ENCODE measurements at regions not wholly inside any gene's neighbourhood (a gene's known extent, or its start where the extent isn't known, plus 50 kb on each side); places are given as distances from the start of the nearest gene placed in this dataset.

DNA sequence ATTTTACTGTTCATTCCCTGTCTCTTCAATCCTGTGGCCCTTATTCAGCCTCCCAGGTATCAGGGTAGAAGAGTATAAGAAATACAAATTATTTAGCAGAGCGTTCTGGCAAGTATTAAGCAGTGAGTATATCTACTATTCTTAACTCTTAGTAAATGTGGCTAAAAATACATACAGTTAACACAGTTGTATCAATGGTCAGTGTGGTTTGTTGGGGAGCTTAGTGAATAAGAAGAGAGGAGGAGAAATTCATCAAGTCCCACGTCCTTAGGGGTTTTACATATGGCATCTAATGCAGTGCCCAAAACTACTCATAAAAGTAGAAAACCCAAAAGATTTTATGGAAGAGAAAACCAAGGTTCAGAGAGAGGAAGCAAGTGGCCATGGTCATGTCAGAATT lies 691.0 kb upstream of the SGCG start:
- no peak for DNase-seq

DNA sequence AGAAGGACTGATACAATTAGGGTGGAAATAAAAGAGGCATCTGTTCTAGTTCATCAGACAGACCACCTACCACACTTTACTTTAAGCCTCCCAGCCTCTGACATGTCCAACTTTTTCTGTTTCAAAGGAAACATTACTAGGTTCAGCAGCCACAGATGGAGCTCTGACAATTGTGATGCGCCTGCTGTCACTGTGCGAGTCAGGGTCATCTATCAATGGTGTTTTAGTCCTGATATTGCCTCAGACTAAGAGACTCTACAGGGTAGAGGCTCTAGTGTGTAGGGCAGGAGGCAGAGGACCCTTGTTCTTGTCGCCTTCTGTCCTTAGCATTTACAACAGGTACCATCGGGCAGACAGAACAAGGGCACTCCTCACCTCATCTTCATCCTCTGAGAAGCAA lies 685.0 kb upstream of the SGCG start:
- no peak for DNase-seq

DNA sequence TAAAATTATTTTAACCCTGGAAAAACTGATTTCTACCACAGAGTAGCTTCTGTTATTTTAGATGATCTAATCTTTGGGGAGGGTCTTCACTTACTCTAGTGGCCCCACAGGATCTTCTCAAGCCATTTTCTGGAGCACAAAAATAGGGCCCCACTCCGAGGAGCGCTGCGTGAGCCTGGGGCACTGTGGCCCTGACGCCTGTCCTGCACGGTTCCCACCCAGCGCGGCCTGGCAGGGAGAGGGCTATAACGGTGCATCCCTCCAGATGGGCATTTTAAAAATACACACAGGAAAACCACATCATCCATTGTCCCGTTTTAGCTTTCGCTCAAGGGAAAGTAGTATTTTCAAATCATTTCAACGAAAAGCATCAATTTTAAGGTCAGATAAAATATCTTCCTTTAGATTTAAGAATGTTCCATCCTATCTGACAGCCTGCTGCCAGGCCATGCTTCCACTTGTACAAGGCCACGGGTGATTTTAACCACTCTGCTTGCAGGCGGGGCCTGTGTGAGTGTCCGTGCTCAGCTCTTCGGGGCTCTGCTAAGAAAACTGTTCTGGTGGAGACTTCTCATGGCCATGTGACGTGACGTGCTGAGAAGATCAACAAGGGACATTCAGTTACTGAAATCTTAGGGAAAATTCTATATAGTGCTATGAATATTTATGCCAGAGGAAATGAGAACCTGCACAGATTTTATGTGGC lies 683.8 kb upstream of the SGCG start:
- DNase-seq, result no peak

DNA sequence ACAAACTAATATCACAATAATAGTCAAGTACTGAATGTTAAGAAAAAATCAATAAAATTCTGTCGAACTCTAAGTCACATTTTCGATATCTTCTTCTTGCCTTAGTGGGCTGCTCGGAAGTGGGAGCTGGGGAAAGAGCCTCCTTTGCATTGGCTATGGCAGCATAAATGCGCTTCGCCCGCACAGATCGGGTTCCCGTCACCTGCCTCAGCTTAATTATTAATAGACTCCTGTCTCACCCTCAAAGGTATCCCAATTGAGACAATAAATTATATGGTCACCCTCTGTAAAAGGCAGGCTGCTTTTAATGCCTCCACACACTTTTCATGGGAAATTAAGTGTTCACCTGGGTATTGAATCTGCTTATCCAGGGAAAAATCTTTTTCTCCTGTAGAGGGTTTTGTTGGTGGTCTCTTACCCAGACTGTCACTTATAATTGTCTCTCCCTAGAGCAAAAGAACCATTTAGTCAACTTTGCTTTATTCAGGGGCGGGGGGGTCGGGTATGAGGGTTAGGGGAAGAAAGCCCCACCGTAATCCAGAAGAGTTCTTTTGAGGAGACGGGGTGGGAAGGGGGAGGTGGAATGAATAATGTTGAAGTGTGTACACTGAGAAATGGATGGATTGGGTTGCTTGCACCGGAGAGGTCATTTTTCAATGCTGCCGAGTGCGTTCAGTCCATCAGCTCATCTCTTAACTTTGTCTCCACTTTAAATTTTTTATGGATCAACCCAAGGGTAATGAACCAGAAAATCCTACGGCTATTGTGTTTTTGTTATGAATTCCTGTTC lies 682.6 kb upstream of the SGCG start:
- DNase-seq, result no peak

DNA sequence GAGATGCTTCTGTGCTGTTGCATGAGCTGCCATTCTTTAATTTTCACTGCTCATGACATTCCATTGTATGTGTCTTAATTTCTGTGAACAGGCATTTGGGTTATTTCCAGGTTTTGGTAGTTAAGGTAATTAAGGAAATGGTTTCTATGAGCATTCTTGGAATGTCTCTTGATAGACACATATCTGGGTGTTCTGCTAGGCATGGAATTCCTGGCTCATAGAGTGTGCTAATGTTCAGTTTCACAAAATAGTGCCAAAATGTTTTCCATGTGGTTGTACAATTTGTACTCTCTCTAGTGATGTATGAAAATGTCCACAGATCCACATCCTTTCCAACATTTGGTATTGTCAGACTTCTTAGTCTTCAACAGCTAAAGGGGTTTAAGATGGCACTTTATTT lies 680.9 kb upstream of the SGCG start:
- DNase-seq, result no peak

DNA sequence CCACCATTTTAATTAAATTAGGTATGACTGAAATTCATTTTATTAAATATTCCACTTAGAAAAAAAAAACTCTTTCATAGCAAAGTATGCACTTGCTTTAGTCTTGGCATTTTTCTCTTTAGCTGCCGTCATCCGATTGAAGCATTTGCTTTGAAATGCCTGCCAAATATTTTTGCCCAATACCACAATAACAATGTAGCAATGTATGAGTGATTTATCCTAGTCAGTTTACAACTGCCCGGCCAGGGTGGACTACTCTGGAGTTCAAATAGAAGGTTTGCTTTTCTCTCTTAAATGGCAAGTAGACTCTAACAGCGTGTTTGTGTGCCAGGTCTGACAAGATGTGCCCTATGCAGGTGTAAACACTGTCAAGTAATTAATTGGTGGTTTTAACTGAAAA lies 675.3 kb upstream of the SGCG start:
- DNase-seq, result peak in 1 of 56 donors; percentile 6

DNA sequence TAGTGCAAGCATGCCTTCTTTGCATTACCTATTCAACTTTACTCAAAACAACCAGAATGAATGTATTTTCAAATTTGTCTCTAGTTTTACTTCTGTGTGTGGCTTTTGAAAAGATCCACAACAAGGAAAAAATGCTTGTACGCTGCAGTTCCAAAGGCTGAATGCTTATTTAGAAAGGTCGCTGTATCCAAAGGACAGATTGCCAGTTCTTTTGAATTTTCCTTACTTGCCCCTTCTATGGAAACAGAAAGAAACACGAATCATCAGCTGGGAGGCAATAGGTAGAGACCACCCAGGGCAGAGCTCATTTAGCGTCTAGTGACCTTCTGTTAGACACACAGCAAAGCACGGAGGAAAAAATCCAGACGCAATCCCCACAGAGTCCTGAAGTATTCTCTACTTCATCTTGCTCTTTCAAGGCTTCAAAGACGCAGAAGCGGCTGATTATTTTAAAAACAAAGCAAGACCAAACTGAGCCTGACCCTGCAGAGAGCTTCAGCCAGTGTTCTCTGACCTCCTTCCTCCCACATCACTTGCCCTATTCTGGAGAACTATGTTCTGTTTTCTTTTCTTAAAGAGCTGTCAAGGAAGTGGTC lies 674.6 kb upstream of the SGCG start:
- DNase-seq, result no peak

DNA sequence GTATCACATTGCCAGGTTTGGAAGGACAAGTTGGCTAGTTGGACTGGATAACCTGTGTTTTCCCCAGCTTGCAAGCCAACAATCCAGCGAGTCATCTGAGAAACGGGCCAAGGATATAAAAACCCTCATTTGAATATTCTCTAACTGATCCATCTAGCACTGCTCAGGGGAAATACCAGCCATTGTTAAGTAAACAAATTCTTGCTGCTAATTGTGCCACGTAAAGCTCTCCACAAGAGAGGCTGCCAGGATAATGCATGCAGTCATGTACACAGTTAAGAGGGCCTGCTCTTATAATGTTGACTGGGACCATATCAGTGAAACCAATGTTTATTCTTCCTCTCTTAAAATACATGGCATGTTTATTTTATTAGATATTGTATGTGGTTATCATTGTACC lies 663.2 kb upstream of the SGCG start:
- DNase-seq, result no peak

DNA sequence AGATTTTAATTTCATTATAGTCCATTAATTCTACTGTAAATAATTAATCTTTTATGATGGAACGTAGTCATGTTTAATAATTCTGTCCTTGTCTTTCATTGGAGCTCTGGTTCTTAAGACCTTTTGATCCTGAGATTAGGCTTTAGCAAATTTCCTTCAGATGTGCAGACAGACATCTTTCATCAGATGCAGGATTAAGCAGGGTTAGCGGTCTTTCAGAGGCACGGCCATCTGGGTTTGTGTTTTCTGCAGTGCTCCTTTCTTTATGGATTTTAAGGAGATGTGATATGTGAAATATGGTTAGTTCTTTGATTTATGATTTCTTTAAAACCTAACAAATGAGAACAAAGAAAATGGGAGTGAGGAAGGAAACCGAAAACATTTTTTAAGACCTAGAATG lies 643.9 kb upstream of the SGCG start:
- no peak for DNase-seq

DNA sequence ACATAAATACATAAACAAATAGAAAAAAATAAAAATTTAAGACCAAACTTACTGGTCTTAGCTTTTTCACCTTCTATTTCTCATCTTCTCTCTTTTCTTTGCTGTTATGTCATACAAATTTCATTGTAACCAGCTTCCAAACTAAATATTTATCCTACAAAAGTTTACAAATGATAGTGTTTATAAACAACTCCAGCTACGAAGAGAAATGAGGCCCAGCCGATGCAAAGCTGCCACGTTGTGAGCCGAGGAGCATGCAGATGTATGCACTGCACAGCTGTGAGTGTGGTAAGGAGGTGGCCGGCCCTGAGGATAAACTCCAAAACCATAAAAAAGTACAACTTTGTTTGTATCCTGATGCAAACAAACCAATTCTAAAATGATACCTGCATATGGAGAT lies 642.4 kb upstream of the SGCG start:
- DNase-seq, result no peak

DNA sequence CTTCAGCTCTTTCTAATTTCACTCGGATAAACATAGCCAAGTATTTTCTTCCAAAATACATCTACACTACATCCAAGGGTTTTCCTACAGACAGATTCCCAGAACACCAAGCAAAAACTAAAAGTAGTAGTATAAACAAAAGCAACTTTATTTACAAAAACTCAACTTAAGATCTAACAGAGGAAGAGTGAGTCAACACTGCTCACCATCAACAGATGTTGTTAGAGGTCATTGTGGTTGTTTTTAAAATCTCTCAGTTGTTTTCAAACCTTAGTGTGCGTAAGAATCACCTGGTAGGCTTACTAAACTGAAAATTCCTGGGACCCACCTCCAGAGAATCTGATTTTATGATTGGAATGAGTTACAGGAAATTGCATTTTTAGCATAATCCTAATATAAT lies 631.7 kb upstream of the SGCG start:
- DNase-seq, result no peak

DNA sequence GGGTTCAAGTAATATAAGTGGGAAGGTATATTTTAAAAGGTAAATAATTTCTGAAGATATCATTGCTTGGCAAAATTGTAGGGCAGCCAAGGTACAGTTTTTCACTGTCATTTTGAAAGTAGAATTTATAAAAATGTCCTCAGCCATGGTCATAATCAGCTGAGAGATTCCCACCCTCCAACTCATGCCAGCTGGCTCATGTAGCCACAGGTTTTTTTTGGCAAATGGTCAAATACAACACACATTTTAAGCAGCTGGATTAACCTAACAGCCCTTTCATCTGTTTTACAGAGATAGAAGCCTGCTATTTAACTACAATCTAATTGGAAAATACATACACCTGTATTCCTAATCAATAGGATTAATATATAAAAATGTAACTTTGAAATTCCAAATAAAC lies 619.2 kb upstream of the SGCG start:
- DNase-seq, result no peak

DNA sequence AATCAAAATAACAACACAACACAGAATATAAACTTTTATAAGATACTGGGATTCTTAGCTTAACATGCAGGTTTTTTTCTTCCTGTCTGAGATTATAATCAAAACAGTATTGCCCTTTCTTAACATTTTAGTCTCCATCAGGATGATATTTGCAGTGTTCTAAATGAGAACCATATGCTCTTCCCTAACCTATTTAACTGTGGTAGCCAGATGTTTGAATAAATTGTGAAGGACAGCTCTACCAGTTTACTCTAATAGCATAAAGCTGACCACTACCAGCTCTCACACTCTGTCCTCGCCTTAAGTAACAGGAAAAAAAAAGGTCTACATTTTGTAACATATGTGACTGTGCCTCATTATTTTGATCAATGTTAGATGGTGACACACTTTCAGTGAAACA lies 618.7 kb upstream of the SGCG start:
- DNase-seq, result no peak

DNA sequence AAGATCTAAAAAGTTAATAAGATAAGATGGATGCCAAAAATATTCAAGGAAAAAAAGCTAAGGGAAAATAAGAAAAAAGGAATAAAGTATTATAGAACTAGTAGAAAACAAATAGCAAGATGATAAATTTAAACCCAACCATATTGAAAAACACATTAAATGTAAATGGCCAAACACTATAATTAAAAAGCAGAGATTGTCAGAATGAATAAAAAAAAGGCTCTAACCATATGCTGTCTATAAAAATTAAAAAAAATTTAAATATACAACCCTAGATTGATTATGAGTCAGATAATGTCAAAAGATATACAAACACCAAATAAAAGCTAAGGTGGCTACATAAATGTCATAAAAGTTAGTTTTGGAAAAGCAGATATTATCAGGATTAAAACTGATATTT lies 617.5 kb upstream of the SGCG start:
- no peak for DNase-seq

DNA sequence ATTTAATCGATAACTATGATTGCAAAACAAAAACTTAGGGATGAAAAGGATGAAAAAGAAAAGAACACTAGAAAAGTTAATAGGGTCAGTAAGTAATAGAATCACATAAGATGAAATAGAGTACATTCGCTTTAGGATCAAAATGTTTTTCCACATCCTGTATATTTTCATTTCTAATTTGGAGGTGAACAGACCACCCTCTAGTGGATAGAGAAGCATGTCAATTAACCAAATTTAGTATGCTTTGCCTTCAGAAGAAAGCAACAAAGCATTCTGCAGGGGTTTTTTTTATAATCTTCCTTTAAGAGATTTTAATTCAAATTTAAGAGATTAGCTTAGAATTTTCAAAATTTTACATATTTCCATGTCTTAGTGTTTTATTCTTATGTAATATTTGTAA lies 611.0 kb upstream of the SGCG start:
- no peak for DNase-seq

DNA sequence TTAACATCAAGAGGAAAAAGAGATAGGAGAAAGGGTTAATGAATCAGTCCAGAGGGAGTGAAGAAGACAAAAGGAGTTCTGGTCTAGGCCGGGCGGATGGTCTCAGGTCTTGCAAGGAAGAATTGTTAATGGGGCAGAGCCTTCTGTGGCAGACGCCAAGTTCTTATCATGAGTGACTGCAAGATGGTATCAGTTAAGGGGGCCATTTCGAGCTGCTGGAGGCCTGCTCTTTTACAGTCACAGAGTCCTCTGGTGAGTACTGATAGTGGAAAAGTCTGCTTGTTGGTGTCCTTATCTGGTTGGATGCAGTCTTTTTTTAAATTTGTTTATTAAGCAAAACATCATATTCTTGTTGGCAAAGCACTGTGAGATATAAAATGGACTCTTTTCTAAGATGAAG lies 590.9 kb upstream of the SGCG start:
- no peak for DNase-seq

DNA sequence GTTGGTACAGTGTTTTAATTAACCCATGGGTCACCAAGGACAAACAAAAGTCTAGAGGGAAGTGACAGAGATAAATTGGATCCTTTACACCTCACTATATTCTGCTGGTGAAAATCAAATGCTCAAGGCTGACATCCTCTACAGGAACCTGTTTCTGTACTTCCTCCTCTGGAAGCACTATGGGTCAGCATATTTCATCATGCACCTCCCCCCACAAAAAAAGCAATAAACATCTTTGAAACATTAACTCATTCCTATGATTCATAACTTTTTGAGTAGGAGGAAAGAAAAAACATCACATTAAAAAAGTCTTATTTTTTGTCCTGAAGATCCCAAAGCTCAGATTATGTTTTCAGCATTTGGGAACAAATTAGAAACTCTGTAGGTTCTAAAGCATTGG lies 588.3 kb upstream of the SGCG start:
- no peak for DNase-seq

DNA sequence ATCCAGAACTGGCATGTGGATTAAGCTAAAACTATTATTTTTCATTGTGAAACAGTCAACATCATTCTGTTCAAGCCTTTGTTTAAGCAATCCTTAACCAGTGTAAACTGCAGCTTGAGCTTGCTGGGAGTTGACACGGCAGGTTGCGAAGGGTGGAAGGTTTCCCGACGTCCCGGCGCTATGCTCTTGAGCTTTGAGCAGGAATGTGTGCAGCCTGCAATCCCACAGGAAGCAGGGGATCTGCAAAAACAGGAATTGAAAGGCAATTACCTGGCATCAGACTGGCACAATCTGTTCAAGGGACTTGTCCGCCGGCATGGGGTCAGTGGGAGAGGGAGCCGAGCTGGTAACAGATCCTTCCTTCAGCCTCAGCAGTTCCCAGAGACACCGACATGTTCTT lies 586.7 kb upstream of the SGCG start:
- DNase-seq, result no peak

DNA sequence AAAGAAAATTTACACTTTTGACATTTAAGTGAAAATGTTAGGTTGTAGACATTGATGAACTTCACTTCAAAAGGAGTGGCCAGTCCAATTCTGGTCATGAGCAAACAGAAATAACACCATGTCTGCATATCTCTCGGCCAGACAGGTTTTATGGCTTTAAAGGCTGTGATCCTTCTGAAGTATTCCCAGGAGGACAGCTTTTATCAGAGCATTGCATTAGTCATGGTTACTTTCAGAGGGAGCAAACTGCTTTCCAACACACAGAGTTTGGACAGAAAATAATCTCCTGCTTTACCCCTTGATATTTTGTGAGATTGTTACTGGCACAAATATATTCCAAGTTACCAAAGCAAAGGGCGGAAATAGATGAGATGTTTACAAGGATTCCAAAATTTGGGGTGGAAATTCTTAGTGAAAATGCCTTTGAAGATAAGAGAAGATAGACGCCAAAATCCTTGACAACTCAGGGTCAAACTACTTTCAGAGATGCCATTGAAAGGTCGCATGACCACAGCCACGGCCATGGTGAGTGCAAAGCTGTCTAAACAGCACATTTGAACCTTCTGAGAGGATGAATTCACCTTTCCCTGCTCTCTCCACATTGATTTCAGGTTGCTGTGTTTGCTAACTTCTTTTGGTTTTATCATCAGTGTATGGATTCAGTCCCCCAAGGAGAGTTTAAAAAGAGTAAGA lies 584.5 kb upstream of the SGCG start:
- no peak for DNase-seq

DNA sequence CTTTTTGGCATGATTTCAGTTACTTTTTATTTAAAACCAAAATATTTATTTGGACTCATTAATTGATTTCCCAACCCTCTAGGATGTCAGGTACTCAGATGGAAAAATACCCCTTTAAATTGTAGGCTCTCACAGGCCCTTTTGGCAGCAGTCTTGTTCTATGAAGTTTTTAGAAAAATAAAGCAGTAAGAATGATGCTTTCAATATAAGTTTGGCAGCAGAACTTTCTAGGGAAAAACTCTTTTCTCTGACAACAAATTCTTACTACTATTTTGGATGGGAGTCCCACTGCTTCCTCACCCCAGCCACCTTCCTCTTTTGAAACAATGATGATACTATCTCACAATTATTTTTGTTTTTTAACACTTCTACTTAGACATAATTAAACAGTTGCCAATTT lies 581.6 kb upstream of the SGCG start:
- no peak for DNase-seq

DNA sequence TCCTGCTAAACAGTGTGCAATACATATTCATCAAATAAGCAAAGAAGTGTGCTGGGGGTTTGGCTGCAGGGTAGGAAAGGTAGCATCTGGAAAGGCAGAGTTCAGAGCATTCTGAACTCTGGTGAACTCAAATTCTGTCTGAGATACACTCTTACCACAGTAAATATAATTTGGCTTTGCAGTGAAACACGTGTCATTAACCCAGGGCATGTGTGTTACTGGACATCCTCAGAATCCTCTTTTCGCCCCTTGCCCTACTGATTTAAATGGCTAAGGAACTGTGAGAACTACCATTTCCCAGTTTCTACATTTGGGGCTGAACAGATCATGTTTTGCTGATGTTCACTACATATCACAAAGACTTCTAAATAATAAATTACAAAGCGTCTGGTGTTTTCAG lies 562.8 kb upstream of the SGCG start:
- DNase-seq, result no peak

DNA sequence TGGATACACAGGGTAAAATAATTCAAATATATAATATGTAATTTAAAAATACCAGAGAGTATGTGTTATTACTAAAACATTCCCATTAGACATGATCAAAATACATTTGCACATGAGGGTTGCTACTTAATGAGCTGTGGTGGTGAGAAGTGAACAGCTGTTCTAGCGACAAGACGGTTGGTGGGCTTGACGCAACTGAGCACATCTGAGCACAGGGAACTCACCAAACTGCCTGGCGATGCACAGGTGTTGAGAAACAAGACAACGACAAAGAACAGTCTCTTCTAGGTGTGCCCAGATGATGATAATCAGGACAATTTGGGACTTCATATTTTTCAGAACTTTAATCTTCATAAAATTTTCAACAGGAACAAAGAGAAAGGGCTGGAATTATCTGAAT lies 555.1 kb upstream of the SGCG start:
- DNase-seq, result no peak

Measured in nucleus accumbens (tissue), 56 donors.